Caco-2 (cell line): ENCODE measurements at regions not wholly inside any gene's neighbourhood (a gene's known extent, or its start where the extent isn't known, plus 50 kb on each side); places are given as distances from the start of the nearest gene placed in this dataset.

Source experiments
- BruUV-seq: library from RNA; stranded (reverse); fragments of 400-500 nt; replicated peaks from 2 replicates; lab custom pipeline; 2021; lab: Mats Ljungman, UMichigan
- CTCF ChIA-PET: fragments of 300-600 bp; sonication (Branson Sonifier 250); formaldehyde crosslinking; loops from one replicate; lab custom pipeline; 2022; ENCODE audit warnings: antibody characterized with exemption; lab: Charles Lee
- POLR2A ChIA-PET: fragments of 300-600 bp; sonication (Branson Sonifier 250); formaldehyde crosslinking; loops from one replicate; lab custom pipeline; 2022; ENCODE audit warnings: antibody characterized with exemption; lab: Charles Lee
- DNase-seq, 2 experiments: peaks; one replicate each; pipeline versions ENCODE4 v3.0.0 to v3.0.0-alpha.2; 2020 to 2022
- H3K27me3 ChIP-seq: replicated peaks from 2 replicates; pipeline ENCODE4 v1.6.0; 2011; ENCODE audit warnings: low read length; ENCODE audit not compliant: control insufficient read depth, insufficient read depth
- H3K36me3 ChIP-seq: 2 replicates; pipeline ENCODE4 v1.5.1; 2011; ENCODE audit warnings: low read length; ENCODE audit not compliant: control insufficient read depth, insufficient read depth
- H3K4me1 ChIP-seq: fragments of 250-450 bp; sonication (Bioruptor Pico); 2 replicates; pipeline ENCODE4 v1.5.1; 2020; ENCODE audit warnings: mild to moderate bottlenecking
- H3K4me3 ChIP-seq: 2 replicates; pipeline ENCODE4 v1.5.1; 2011; ENCODE audit warnings: low read depth, mild to moderate bottlenecking, control low read depth, low read length
- H3K9me3 ChIP-seq: fragments of 250-450 bp; sonication (Bioruptor Pico); 2 replicates; pipeline ENCODE4 v1.5.1; 2020; ENCODE audit warnings: mild to moderate bottlenecking, moderate library complexity
- H3K27ac Mint-ChIP-seq: one replicate; pipeline ENCODE4 v1.8.0; 2022; ENCODE audit warnings: mixed read lengths; ENCODE audit not compliant: unreplicated experiment
- H3K27me3 Mint-ChIP-seq: one replicate; pipeline ENCODE4 v1.8.0; 2022; ENCODE audit warnings: mixed read lengths; ENCODE audit not compliant: insufficient read depth, unreplicated experiment
- H3K36me3 Mint-ChIP-seq: one replicate; pipeline ENCODE4 v1.8.0; 2022; ENCODE audit warnings: mild to moderate bottlenecking, mixed read lengths; ENCODE audit not compliant: insufficient read depth, unreplicated experiment
- H3K4me1 Mint-ChIP-seq: one replicate; pipeline ENCODE4 v1.8.0; 2022; ENCODE audit warnings: low read depth, mixed read lengths; ENCODE audit not compliant: unreplicated experiment
- H3K4me3 Mint-ChIP-seq: one replicate; pipeline ENCODE4 v1.8.0; 2022; ENCODE audit warnings: mild to moderate bottlenecking, moderate library complexity, mixed read lengths; ENCODE audit not compliant: unreplicated experiment
- H3K9me3 Mint-ChIP-seq: one replicate; pipeline ENCODE4 v1.8.0; 2022; ENCODE audit warnings: mixed read lengths; ENCODE audit not compliant: unreplicated experiment
- CTCF ChIP-seq, 2 experiments: fragments of 200-600 bp in 1 of 2; IDR thresholded peaks; 1 replicate in 1 of 2; 2 replicates in 1 of 2; pipeline versions ENCODE4 v1.5.1 to v1.8.0; 2011 to 2022; ENCODE audit warnings: antibody characterized with exemption in 1 of 2, control low read depth in 1 of 2, inconsistent platforms in 1 of 2, low read depth in 1 of 2, low read length in 1 of 2, mild to moderate bottlenecking in 1 of 2, moderate library complexity in 1 of 2; ENCODE audit not compliant: insufficient read depth in 1 of 2, severe bottlenecking in 1 of 2, unreplicated experiment in 1 of 2
- intact Hi-C: fragments of 100-400 bp; cut with micrococcal nuclease; formaldehyde crosslinking; loops from one replicate; pipeline ENCODE4 v1.10.0; 2022; ENCODE audit not compliant: unreplicated experiment

- intact Hi-C loops = no loop called here
- H3K4me3 Mint-ChIP-seq = no peak overlapping the region
- no peaks in the 10 kb centered on the region for H3K9me3 ChIP-seq
- H3K4me1 ChIP-seq = no peaks in the 10 kb centered on the region
- peaks cover 10% of the 10 kb centered on the region for H3K4me1 Mint-ChIP-seq
- H3K27ac Mint-ChIP-seq = no peak overlapping the region
- DNase-seq = no peak
- no peaks in the 10 kb centered on the region for H3K36me3 ChIP-seq
- no peak for TF ChIP-seq CTCF (IDR thresholded peaks at IDR 0.05; ENCODE audit: insufficient read depth in 1 of 2, low read depth in 1 of 2, low read length in 1 of 2, severe bottlenecking in 1 of 2, unreplicated experiment in 1 of 2)
- ChIA-PET POLR2A (no interaction called here), CTCF (no interaction called here)
- no peaks in the 10 kb centered on the region for H3K9me3 Mint-ChIP-seq
- no peak overlapping the region for H3K4me3 ChIP-seq
- no peaks in the 10 kb centered on the region for H3K27me3 ChIP-seq
- H3K36me3 Mint-ChIP-seq = no peaks in the 10 kb centered on the region
- no TSS peak for BruUV-seq
- peaks cover 6% of the 10 kb centered on the region for H3K27me3 Mint-ChIP-seq
These were observed 85.7 kb downstream of the NENF start for GRCh38 chr1:212518188-212519054.

GRCh38 chr1:212519131-212519530 lies 86.4 kb downstream of the NENF start:
- ChIA-PET POLR2A (no interaction called here), CTCF (no interaction called here)
- intact Hi-C loops = no loop called here
- TF ChIP-seq CTCF (IDR thresholded peaks at IDR 0.05; ENCODE audit: insufficient read depth in 1 of 2, low read depth in 1 of 2, low read length in 1 of 2, severe bottlenecking in 1 of 2, unreplicated experiment in 1 of 2) = no peak
- Histone ChIP-seq H3K9me3 (no peaks in the 10 kb centered on the region), H3K36me3 (no peaks in the 10 kb centered on the region), H3K4me3 (no peak overlapping the region), H3K27me3 (no peaks in the 10 kb centered on the region), H3K4me1 (no peaks in the 10 kb centered on the region)
- H3K9me3 Mint-ChIP-seq = no peaks in the 10 kb centered on the region
- no TSS peak for BruUV-seq
- peaks cover 6% of the 10 kb centered on the region for H3K27me3 Mint-ChIP-seq
- H3K36me3 Mint-ChIP-seq = no peaks in the 10 kb centered on the region
- DNase-seq = no peak
- no peak overlapping the region for H3K27ac Mint-ChIP-seq
- no peak overlapping the region for H3K4me3 Mint-ChIP-seq
- H3K4me1 Mint-ChIP-seq = peaks cover 10% of the 10 kb centered on the region

- no peaks in the 10 kb centered on the region for H3K9me3 Mint-ChIP-seq
- BruUV-seq = no TSS peak
- TF ChIP-seq CTCF (IDR thresholded peaks at IDR 0.05; ENCODE audit: insufficient read depth in 1 of 2, low read depth in 1 of 2, low read length in 1 of 2, severe bottlenecking in 1 of 2, unreplicated experiment in 1 of 2) = no peak
- H3K9me3 ChIP-seq = no peaks in the 10 kb centered on the region
- H3K27me3 Mint-ChIP-seq = peaks cover 6% of the 10 kb centered on the region
- no peaks in the 10 kb centered on the region for H3K4me1 ChIP-seq
- DNase-seq = no peak
- H3K4me3 ChIP-seq = no peak overlapping the region
- H3K36me3 Mint-ChIP-seq = no peaks in the 10 kb centered on the region
- no peak overlapping the region for H3K4me3 Mint-ChIP-seq
- ChIA-PET POLR2A (no interaction called here), CTCF (no interaction called here)
- no peak overlapping the region for H3K27ac Mint-ChIP-seq
- peaks cover 9% of the 10 kb centered on the region for H3K4me1 Mint-ChIP-seq
- intact Hi-C loops = no loop called here
- no peaks in the 10 kb centered on the region for H3K36me3 ChIP-seq
- H3K27me3 ChIP-seq = no peaks in the 10 kb centered on the region
These were observed 87.6 kb downstream of the NENF start for GRCh38 chr1:212520299-212520698.
